ENCODE measurements at regions not wholly inside any gene's neighbourhood (a gene's known extent, or its start where the extent isn't known, plus 50 kb on each side); places are given as distances from the start of the nearest gene placed in this dataset.

DNA sequence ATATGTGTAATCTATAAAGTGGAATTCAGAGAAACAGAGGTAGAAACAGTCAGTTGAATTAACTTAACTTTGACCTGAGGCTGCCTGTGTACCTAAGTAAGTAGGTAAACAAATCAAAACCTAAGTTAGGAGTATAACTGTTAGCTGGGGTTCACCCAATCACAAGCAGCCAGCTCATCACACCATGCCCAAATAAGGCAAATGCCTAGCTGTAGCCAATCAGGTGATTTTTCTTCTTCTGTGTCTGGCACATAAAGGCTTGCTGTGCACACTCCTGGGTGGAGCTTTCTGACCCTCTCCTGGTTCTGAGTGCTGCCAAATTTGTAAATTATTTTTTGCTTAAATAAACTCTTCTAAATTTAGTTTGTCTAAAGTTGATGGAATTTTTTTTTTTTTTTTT is 54.7 kb upstream of the TRIM39 start:
- no peak overlapping the region for H3K27ac ChIP-seq (replicated peaks)
- TF ChIP-seq, protein P1, sequence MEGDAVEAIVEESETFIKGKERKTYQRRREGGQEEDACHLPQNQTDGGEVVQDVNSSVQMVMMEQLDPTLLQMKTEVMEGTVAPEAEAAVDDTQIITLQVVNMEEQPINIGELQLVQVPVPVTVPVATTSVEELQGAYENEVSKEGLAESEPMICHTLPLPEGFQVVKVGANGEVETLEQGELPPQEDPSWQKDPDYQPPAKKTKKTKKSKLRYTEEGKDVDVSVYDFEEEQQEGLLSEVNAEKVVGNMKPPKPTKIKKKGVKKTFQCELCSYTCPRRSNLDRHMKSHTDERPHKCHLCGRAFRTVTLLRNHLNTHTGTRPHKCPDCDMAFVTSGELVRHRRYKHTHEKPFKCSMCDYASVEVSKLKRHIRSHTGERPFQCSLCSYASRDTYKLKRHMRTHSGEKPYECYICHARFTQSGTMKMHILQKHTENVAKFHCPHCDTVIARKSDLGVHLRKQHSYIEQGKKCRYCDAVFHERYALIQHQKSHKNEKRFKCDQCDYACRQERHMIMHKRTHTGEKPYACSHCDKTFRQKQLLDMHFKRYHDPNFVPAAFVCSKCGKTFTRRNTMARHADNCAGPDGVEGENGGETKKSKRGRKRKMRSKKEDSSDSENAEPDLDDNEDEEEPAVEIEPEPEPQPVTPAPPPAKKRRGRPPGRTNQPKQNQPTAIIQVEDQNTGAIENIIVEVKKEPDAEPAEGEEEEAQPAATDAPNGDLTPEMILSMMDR (IDR thresholded peaks at IDR 0.05; ENCODE audit: insufficient read depth, low read length): no peak
- no peak for TF ChIP-seq POLR2AphosphoS5 (IDR thresholded peaks at IDR 0.05; ENCODE audit: low read depth)
- TF ChIP-seq SPI1 (IDR thresholded peaks at IDR 0.05; ENCODE audit: borderline replicate concordance, low read depth): no peak
- no peak for TF ChIP-seq GABPA (IDR thresholded peaks at IDR 0.05; ENCODE audit: low read depth)
- TF ChIP-seq REST (IDR thresholded peaks at IDR 0.05; ENCODE audit: insufficient replicate concordance, low read depth): no peak
- DNase-seq (ENCODE audit: low read depth in 1 of 2, low spot score in 1 of 2): no peak
- H3K4me3 ChIP-seq (replicated peaks; ENCODE audit: insufficient read depth, low read length): no peak overlapping the region
- H3K27me3 ChIP-seq (ENCODE audit: insufficient read depth, poor library complexity, severe bottlenecking): peaks cover 4% of the 10 kb centered on the region

- H3K27me3 ChIP-seq (ENCODE audit: insufficient read depth, poor library complexity, severe bottlenecking): peaks cover 3% of the 10 kb centered on the region
- H3K4me3 ChIP-seq (replicated peaks; ENCODE audit: insufficient read depth, low read length): no peak overlapping the region
- DNase-seq (ENCODE audit: low read depth in 1 of 2, low spot score in 1 of 2): no peak
- TF ChIP-seq, protein P1 (IDR thresholded peaks at IDR 0.05; ENCODE audit: insufficient read depth, low read length): no peak
- TF ChIP-seq REST (IDR thresholded peaks at IDR 0.05; ENCODE audit: insufficient replicate concordance, low read depth) (no peak), SPI1 (IDR thresholded peaks at IDR 0.05; ENCODE audit: borderline replicate concordance, low read depth) (0 out of 2 replicates have a peak, but pooled peaks have one; percentile 1)
- H3K27ac ChIP-seq (replicated peaks): no peak overlapping the region
Measured at GRCh38 chr6:30267423-30267822, 54.2 kb upstream of the TRIM26 start.

- peaks cover 11% of the 10 kb centered on the region for H3K27me3 ChIP-seq (ENCODE audit: insufficient read depth, poor library complexity, severe bottlenecking)
- no peak overlapping the region for H3K27ac ChIP-seq (replicated peaks)
- DNase-seq (ENCODE audit: low read depth in 1 of 2, low spot score in 1 of 2): no peak
- TF ChIP-seq GABPA (IDR thresholded peaks at IDR 0.05; ENCODE audit: low read depth): no peak
- TF ChIP-seq, protein P1 (IDR thresholded peaks at IDR 0.05; ENCODE audit: insufficient read depth, low read length): no peak
- no peak for TF ChIP-seq SPI1 (IDR thresholded peaks at IDR 0.05; ENCODE audit: borderline replicate concordance, low read depth)
- no peak for TF ChIP-seq REST (IDR thresholded peaks at IDR 0.05; ENCODE audit: insufficient replicate concordance, low read depth)
- TF ChIP-seq POLR2AphosphoS5 (IDR thresholded peaks at IDR 0.05; ENCODE audit: low read depth): no peak
- H3K4me3 ChIP-seq (replicated peaks; ENCODE audit: insufficient read depth, low read length): no peak overlapping the region
Measured at GRCh38 chr6:30265594-30265993, 52.4 kb upstream of the TRIM26 start.
